GM18498 (cell line): ENCODE measurements at regions not wholly inside any gene's neighbourhood (a gene's known extent, or its start where the extent isn't known, plus 50 kb on each side); places are given as distances from the start of the nearest gene placed in this dataset.

Experiments
- ATAC-seq: cut with Tn5 transposase; IDR thresholded peaks from one replicate; pipeline ENCODE4 v1.9.1; 2021; ENCODE audit warnings: mild to moderate bottlenecking, moderate library complexity; ENCODE audit not compliant: unreplicated experiment

DNA sequence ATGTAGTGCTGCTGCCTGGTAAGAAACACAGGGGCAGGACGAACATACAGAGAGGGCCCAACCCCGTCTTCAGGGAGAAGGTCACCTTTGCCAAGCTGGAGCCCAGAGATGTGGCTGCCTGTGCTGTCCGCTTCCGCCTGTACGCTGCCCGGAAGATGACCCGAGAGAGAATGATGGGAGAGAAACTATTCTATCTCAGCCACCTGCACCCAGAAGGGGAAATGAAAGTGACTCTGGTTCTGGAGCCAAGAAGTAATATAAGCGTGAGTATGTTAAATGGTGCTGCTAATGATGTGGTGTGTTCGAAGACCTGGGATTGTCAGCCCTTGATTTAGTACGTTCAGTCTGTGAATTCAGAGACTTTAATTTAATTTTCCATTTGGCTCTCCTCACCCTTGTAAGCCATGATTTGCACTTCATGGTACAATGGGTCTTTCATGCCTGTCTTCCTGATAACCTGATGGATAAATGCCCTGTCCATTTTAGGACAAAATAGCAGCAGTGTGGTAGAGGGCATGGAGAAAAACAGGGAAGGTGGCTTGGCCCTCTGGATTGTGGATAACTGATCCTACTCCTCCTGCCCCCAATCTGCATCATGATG lies 318.9 kb downstream of the SNAPC1 start:
- ATAC-seq, result peak; percentile 92

DNA sequence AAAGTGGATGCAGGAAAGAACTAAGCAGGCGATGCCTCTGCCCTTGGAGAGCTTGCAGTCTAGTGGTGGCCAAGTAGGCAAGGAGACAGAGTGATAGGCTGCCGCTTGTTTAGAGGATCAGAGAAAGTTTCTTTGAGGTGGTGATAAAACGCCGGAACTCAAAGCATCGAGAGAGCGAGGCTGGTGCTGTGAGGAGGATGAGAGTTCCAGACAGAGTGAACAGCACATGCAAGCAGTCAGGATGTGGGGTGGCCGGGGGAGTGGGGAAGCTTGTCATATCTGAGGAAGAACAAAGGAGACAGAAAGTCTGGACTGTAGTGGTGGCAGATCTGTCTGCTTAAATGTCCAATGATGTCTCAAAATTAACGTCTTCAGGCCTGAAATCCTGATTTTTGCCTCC lies 319.7 kb downstream of the SNAPC1 start:
- no peak for ATAC-seq

- ATAC-seq, result no peak
Observed at GRCh38 chr14:62082779-62083178, 320.6 kb downstream of the SNAPC1 start.

DNA sequence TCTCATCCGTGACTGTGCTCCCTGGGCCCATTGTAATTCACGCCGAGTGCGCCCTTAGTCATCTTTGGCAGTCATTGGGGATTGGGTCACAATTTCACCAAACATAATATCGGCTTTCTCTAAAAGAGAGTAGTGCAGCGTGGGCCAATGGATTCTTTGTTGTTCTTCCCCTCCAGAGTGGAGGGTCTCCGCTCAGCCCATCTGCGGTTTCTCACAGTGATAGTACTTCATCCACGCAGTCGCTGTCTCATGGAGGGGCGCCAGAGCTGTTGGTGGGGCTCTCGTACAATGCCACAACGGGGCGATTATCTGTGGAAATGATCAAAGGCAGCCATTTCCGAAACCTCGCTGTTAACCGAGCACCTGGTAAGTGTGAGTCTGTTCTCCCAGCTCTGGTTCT lies 321.8 kb downstream of the SNAPC1 start:
- ATAC-seq, result no peak

- no peak for ATAC-seq
Observed at GRCh38 chr14:62087191-62087590, 325.0 kb downstream of the SNAPC1 start.

- ATAC-seq, result no peak
Observed at GRCh38 chr14:62093736-62094135, 331.5 kb downstream of the SNAPC1 start.

DNA sequence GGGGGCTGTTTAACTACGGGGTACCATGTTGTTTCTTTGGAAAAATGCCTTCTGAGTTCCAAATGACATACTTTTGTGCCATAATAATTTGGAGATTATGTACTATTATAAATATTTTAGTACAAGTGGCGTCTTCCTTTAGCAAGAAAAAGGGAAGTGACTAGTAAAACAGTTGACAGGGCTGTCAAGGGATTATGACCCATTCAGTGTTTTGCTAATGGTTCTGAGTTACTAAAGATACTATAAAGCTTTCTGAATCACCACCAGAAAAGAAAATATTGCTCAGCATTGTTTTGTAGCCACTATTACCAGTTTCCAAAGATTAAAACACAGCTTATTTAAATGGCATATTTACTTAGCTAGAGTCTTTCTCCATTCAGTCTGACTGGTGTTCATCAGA lies 334.9 kb downstream of the SNAPC1 start:
- ATAC-seq, result no peak

- ATAC-seq, result no peak
Observed at GRCh38 chr14:62097824-62098223, 335.6 kb downstream of the SNAPC1 start.

DNA sequence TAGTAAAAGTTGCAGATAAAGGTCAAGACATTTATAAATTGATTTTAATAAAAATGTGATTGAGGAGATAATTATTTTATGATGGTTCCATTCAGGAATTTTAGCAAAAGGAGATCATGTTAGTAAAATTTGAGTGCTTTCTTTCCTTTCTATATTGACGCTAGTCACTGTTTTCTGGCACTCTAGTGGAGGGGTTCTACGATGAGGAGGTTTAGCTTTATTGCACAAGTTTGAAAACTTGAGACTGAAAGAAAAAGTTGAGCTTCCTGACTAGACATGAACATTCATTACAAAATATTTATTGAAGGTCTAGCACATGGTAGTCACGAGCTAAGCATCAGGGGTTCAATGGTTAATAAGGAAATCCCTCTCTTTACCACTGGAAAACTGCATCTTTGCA lies 336.1 kb downstream of the SNAPC1 start:
- ATAC-seq, result no peak

- ATAC-seq, result no peak
Observed at GRCh38 chr14:62099091-62099490, 336.9 kb downstream of the SNAPC1 start.

DNA sequence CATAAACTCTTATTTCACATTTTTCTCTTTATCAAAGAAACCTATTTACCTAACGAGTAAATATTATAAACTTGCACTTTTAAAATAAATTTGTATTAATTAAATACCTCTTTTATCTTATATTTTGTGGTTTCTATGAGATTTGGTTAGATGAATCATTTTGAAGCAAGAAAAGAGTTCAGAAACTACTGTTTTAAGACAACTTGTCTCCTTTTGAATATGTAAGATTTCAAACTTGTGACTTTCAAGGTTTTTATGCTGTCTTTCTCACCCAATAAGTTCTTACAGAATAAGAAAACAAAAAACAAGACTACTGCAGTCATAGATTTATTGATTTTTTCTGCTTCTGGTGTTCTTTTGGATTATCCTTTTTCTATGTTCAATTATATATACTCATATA lies 339.0 kb downstream of the SNAPC1 start:
- ATAC-seq, result no peak

DNA sequence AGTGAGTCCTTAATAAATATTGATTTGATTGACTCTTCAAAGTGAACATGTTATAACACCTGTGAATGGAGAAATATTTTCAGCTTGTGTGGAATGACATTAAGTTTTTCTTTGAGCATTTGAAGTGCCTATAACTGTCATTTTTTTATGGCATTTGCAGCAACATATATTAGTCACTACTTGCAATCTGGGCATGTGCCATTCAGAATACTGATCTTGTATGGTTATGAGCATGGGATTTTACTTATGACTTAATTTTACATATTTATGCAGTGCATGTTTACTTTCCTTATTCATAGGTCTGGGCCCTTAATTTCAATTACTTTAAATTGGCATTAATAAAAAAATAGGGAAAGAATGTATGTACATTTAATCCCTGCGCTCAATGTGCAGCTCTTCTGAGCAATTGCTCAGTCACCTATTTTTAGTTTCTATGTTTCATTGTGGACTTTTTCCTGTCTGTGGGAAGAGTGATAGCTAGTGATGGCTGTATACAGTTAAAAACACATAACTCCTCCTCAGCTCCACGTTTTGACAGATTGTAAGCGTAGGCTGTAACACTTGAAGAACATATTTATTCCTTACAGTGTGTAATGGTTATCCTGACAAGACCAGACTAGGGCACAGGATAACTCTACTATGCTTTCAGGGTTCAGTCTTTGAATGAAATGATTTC lies 339.6 kb downstream of the SNAPC1 start:
- ATAC-seq, result no peak

GRCh38 chr14:62102349-62102725 lies 340.1 kb downstream of the SNAPC1 start:
- ATAC-seq, result no peak

GRCh38 chr14:62103464-62103863 lies 341.2 kb downstream of the SNAPC1 start:
- no peak for ATAC-seq

DNA sequence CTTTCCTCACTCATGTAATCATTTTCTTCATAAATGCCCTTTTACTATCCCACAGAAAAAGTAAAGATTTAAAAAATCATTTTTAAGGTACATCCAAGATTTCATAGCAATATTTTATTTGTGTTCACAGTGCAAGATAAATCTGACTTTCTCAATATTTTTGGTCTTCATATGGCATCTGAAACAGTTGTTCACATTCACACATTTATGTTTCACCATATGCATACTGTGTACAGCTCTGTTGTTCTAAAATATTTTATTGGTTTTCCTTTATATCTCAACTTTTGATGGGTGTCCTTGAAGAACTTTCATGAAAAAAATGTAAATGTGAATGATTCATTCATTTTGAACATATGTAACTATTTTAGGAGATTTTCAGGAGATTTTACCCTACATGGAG lies 348.7 kb downstream of the SNAPC1 start:
- ATAC-seq, result no peak

GRCh38 chr14:62117010-62117750 lies 355.0 kb downstream of the SNAPC1 start:
- ATAC-seq, result peak; percentile 98

GRCh38 chr14:62117751-62118105 lies 355.5 kb downstream of the SNAPC1 start:
- ATAC-seq, result no peak

GRCh38 chr14:62118461-62118860 lies 356.2 kb downstream of the SNAPC1 start:
- ATAC-seq, result no peak

DNA sequence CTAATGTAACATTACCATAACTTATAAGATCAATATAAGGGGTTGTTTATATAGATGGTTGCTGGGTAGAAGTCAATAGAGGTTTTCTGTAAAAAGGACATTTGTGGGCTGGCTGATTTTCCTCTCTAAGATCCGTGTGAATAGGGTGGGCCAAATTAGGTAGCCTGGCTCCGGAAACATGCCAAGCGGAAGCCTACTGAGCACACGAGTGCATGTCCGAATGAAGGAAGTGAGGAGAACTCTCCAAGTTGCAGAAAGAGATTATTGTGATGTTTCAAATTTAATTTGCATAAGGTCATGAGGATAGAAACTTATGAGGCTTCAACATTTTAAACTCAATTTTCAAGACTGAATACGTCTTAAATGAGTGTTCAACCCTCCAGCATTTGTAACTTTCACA lies 356.7 kb downstream of the SNAPC1 start:
- no peak for ATAC-seq

DNA sequence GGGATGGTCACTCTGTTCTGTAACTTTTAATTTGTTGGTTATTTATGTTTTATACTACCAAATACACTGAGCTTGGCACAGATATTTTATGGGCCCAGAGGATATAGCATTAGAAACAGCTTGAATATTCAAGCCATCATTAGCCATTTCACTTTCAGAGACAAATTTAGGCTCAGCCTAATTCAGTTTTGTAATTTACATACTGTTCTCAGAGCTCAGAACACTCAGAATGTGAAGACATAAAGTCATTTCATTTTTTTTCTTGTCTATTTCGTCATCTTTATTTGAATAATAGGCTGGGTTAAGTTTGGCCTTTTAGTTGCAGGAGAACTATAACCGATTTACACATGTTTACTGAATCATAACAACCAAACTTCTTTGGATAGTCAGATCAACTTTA lies 361.7 kb downstream of the SNAPC1 start:
- peak; percentile 54 for ATAC-seq

DNA sequence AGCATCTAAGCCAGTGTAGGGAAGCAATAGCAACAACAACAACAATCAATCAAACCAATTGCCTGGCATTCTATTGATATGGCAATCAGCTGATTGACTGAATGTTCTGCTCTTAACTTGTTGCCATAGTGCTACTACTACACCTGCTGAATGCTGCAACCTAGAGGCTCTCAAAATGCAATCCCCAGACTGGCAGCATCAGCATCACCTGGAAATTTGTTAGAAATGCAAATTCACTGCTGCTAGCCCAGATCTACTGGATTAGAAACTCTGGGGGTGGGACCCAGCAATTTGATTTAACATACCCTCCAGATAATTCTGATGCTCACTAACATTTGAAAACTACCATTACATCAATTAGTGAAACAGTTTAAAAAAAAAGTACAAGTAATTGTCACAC lies 363.6 kb downstream of the SNAPC1 start:
- no peak for ATAC-seq

DNA sequence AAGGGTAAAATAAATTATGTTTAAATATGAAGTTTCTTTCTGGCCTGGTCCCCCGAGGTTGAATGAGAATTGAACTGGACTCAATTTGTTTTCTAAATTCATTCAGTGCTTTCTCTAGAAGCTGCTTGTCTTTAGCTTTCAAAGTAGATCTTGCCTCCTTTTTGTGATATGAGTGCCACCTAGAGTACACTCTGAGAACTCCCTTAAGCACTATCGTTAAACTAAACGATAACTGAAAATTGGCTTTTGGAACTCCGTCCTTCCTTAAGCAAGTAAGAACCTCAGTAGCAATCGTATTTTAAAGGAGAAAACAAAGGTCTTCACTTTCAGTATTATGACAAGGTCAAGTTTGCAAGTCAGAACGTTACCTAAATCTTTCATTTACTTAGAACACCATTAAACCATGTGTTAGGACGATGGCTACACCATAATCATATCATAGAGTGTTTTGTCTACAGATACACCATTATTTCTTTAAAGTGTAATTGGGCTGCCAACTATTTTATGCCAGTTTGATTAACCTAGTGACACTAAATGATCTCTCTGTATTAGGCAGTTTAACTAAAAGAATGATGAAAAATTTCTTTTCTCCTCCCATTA lies 364.8 kb downstream of the SNAPC1 start:
- ATAC-seq, result peak; percentile 76
